Fibroblast of mammary gland (primary cell): ENCODE measurements at regions not wholly inside any gene's neighbourhood (a gene's known extent, or its start where the extent isn't known, plus 50 kb on each side); places are given as distances from the start of the nearest gene placed in this dataset.

Experiments used
- DNase-seq: peaks from one replicate; pipeline ENCODE4 v3.0.0-alpha.2; 2010; ENCODE audit warnings: low read depth
- H3K4me3 ChIP-seq: 2 replicates; pipeline ENCODE4 v1.5.1; 2011; ENCODE audit warnings: low read depth, mild to moderate bottlenecking, low read length, moderate library complexity; ENCODE audit not compliant: control insufficient read depth
- CTCF ChIP-seq: conservative IDR thresholded peaks from 2 replicates; pipeline ENCODE4 v1.5.1; 2011; ENCODE audit warnings: low read depth, low read length, inconsistent platforms; ENCODE audit not compliant: control insufficient read depth, insufficient read depth

- no peak for TF ChIP-seq CTCF
- DNase-seq = no peak
- no peak overlapping the region for H3K4me3 ChIP-seq
These were observed 326.1 kb upstream of the CLNK start for GRCh38 chr4:11010624-11011023.

DNA sequence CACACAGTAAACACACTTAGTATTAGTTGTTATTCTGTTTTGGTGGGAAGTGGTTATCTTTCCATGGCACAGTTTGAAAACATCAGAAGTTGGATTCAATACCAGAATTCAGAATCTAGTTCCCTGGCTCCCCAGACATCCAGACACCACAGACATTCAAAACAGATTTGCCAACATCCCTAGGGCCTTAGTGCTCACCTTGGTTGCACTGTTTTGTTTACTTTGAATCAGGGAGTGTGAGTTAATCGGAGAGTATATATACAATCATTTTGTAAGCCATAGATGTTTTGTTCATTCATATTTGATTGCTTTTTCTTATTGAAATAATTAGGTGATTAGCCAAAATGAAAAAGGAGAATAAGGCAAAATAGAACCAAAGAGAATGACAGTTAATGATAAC, 324.7 kb upstream of the CLNK start:
- no peak for TF ChIP-seq CTCF
- H3K4me3 ChIP-seq = no peak overlapping the region
- no peak for DNase-seq

DNA sequence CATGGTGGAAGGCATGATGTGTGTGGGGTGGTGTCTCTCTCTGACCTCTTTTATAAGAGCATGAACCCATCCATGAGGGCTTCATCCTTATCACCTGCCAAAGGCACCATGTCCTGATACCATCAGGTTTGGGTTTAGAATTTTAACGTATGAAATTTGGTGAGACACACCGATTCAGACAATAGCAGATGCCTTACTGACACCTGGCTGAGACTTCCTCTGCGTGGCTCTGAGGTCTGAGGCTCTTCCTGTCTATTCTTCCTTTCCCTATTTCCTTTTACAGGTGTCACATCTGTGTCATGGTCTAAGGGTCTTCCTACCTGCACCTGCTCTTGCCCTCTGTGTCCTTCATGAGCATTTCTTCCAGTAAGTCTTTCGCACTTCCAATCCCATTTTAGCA, 320.7 kb upstream of the CLNK start:
- H3K4me3 ChIP-seq = no peak overlapping the region
- TF ChIP-seq CTCF = no peak
- no peak for DNase-seq

- DNase-seq = no peak
- TF ChIP-seq CTCF = no peak
- no peak overlapping the region for H3K4me3 ChIP-seq
These were observed 320.2 kb upstream of the CLNK start for GRCh38 chr4:11004818-11005217.

DNA sequence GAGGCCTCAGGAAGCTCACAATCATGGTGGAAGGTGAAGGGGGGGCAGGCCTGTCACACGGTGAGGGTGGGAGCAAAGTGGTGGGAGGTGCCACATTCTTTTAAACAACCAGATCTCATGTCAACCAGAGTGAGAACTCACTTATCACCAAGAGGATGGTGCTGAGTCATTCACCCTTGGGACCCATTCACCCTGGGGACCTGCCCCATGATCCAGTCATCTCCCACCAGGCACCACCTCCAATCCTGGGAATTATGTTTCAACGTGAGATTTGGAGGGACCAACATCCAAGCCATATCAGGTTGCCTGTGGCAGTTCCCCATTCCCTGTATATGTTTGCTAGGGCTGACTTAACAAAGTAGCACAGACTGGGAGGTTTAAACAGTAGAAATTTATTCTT, 318.4 kb upstream of the CLNK start:
- TF ChIP-seq CTCF = no peak
- DNase-seq = no peak
- no peak overlapping the region for H3K4me3 ChIP-seq

DNA sequence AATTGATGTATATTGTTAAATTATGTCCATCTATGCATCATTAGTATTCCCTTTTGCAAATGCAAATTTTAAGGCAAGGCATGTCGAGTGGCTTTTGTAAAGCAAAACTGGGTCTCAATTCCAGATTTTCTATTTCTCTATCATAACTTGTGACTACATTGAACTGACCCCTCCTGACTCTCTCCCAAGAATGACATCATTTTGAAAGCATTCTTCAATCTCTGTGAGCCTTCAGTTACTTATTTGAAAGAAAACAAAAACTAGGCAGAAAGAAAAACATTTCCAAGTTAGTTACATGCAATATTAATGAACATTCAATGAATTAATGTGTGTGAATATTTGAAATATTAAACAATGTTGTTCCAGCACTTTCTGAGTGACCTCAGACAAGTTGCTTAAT, 314.3 kb upstream of the CLNK start:
- H3K4me3 ChIP-seq = no peak overlapping the region
- TF ChIP-seq CTCF = no peak
- DNase-seq = no peak

- DNase-seq = no peak
- H3K4me3 ChIP-seq = no peak overlapping the region
- no peak for TF ChIP-seq CTCF
These were observed 300.2 kb upstream of the CLNK start for GRCh38 chr4:10984815-10985214.
